Osteoblast (primary cell): ENCODE measurements at regions not wholly inside any gene's neighbourhood (a gene's known extent, or its start where the extent isn't known, plus 50 kb on each side); places are given as distances from the start of the nearest gene placed in this dataset.

ENCODE experiments used
- DNase-seq: peaks from one replicate; pipeline ENCODE4 v3.0.0; 2011; ENCODE audit warnings: low spot score, mixed read lengths; ENCODE audit not compliant: insufficient read length; ENCODE audit errors: missing footprints
- H2AFZ ChIP-seq: 2 replicates; pipeline ENCODE4 v1.6.0; 2011; ENCODE audit warnings: mild to moderate bottlenecking, low read length
- H3K27ac ChIP-seq: 2 replicates; pipeline ENCODE4 v1.5.1; 2011; ENCODE audit warnings: mild to moderate bottlenecking, low read depth, low read length, moderate library complexity
- H3K27me3 ChIP-seq: 2 replicates; pipeline ENCODE4 v1.6.0; 2012; ENCODE audit warnings: mild to moderate bottlenecking, control low read depth, inconsistent platforms, low read length, moderate library complexity; ENCODE audit not compliant: insufficient read depth
- H3K36me3 ChIP-seq: 2 replicates; pipeline ENCODE4 v1.5.1; 2011; ENCODE audit warnings: mild to moderate bottlenecking, low read length, control low read depth, moderate library complexity; ENCODE audit not compliant: insufficient read depth
- H3K4me1 ChIP-seq: 2 replicates; pipeline ENCODE4 v1.5.1; 2011; ENCODE audit warnings: mild to moderate bottlenecking, low read length, control low read depth, moderate library complexity; ENCODE audit not compliant: insufficient read depth
- H3K4me2 ChIP-seq: 2 replicates; pipeline ENCODE4 v1.6.0; 2011; ENCODE audit warnings: mild to moderate bottlenecking, low read length; ENCODE audit not compliant: insufficient read depth
- H3K4me3 ChIP-seq: fragments of 200-600 bp; sonication (generic); 3 replicates; pipeline ENCODE4 v1.5.1; 2012; ENCODE audit warnings: mild to moderate bottlenecking, low read length, inconsistent platforms; ENCODE audit not compliant: insufficient read depth
- H3K79me2 ChIP-seq: 2 replicates; pipeline ENCODE4 v1.6.0; 2012; ENCODE audit warnings: mild to moderate bottlenecking, low read length, control low read depth, inconsistent platforms; ENCODE audit not compliant: insufficient read depth
- H3K9me3 ChIP-seq: 2 replicates; pipeline ENCODE4 v1.5.1; 2011; ENCODE audit warnings: low read depth, low read length, control low read depth
- H4K20me1 ChIP-seq: 2 replicates; pipeline ENCODE4 v1.6.0; 2012; ENCODE audit warnings: mild to moderate bottlenecking, low read length, control low read depth; ENCODE audit not compliant: insufficient read depth
- CTCF ChIP-seq: IDR thresholded peaks from 2 replicates; pipeline ENCODE4 v1.5.1; 2011; ENCODE audit warnings: mild to moderate bottlenecking, low read depth, low read length, moderate library complexity; ENCODE audit errors: extremely low read depth

GRCh38 chr5:134462761-134463160 is 51.1 kb upstream of the CDKN2AIPNL start:
- H3K4me2 ChIP-seq: no peak overlapping the region
- H3K27ac ChIP-seq: no peak overlapping the region
- TF ChIP-seq CTCF: no peak
- no peaks in the 10 kb centered on the region for H4K20me1 ChIP-seq
- no peaks in the 10 kb centered on the region for H3K27me3 ChIP-seq
- no peak overlapping the region for H3K4me3 ChIP-seq
- H3K9me3 ChIP-seq: no peaks in the 10 kb centered on the region
- no peaks in the 10 kb centered on the region for H3K36me3 ChIP-seq
- no peaks in the 10 kb centered on the region for H3K79me2 ChIP-seq
- DNase-seq: no peak
- peaks cover 27% of the 10 kb centered on the region for H3K4me1 ChIP-seq
- no peak overlapping the region for H2AFZ ChIP-seq

GRCh38 chr5:134462047-134462575 is 50.4 kb upstream of the CDKN2AIPNL start:
- DNase-seq: no peak
- no peak overlapping the region for H3K27ac ChIP-seq
- no peaks in the 10 kb centered on the region for H3K9me3 ChIP-seq
- no peaks in the 10 kb centered on the region for H3K27me3 ChIP-seq
- H4K20me1 ChIP-seq: no peaks in the 10 kb centered on the region
- H3K79me2 ChIP-seq: no peaks in the 10 kb centered on the region
- H2AFZ ChIP-seq: no peak overlapping the region
- H3K4me1 ChIP-seq: peaks cover 25% of the 10 kb centered on the region
- TF ChIP-seq CTCF: no peak
- no peak overlapping the region for H3K4me2 ChIP-seq
- no peak overlapping the region for H3K4me3 ChIP-seq
- no peaks in the 10 kb centered on the region for H3K36me3 ChIP-seq
